GM23338 (cell line): ENCODE measurements at regions not wholly inside any gene's neighbourhood (a gene's known extent, or its start where the extent isn't known, plus 50 kb on each side); places are given as distances from the start of the nearest gene placed in this dataset.

Experiments used
- CTCF ChIP-seq, 2 experiments: fragments of 200-600 bp in 1 of 2; sonication (generic) in 1 of 2; conservative IDR thresholded peaks; 2 replicates each; pipeline versions ENCODE4 v1.5.1 to v1.6.1; 2016 to 2017; ENCODE audit warnings: antibody characterized with exemption in 2 of 2, low read depth in 2 of 2, mild to moderate bottlenecking in 2 of 2, moderate library complexity in 1 of 2
- EZH2 ChIP-seq: fragments of 200-600 bp; sonication (generic); IDR thresholded peaks from one replicate; pipeline ENCODE4 v1.8.0; 2017; ENCODE audit warnings: antibody characterized with exemption, mild to moderate bottlenecking, low read depth; ENCODE audit not compliant: unreplicated experiment
- JUNB ChIP-seq: IDR thresholded peaks from one replicate; pipeline ENCODE4 v1.6.1; 2016; ENCODE audit warnings: antibody characterized with exemption; ENCODE audit not compliant: unreplicated experiment
- REST ChIP-seq: IDR thresholded peaks from one replicate; pipeline ENCODE4 v1.6.1; 2018; ENCODE audit warnings: antibody characterized with exemption; ENCODE audit not compliant: unreplicated experiment

GRCh38 chr18:44586782-44587524 is 93.7 kb upstream of the SETBP1 start:
- TF ChIP-seq REST (no peak), CTCF (conservative IDR thresholded peaks at IDR 0.05; ENCODE audit: low read depth in 2 of 2) (no peak), EZH2 (no peak), JUNB (no peak)
